ENCODE measurements at regions not wholly inside any gene's neighbourhood (a gene's known extent, or its start where the extent isn't known, plus 50 kb on each side); places are given as distances from the start of the nearest gene placed in this dataset.

DNA sequence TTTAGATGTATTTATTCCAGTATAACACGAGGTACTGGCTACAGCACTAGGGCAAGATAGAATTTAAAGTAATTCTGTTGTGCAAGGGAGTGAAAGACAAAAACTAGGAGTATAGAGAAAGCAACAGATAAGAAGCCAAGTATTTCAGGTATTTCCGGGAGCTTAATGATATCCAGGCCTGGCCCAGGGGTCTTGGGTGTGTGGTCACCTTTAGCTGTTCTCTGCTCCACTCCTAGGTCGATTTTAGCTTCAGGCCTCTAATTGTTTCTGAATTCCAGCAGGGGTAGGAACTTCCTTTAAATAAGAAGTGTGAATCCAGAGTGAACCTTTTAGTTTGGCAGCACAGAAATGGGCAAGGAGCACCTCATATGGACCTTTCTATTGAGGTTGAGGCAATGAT is 342.3 kb upstream of the MYT1L start:
- ChIA-PET POLR2A (interaction anchor here (0.9 kb wide), 1 partner anchor 17 kb away, joined by 3 read pairs; no protein-coding TSS in a partner anchor), CTCF (ENCODE audit: unreplicated experiment) (no interaction called here)
- intact Hi-C loops (cut with micrococcal nuclease; ENCODE audit: unreplicated experiment), result no loop called here
- no peak overlapping the region for H3K4me3 ChIP-seq (ENCODE audit: low read depth, low read length, poor library complexity, severe bottlenecking)
- no peak overlapping the region for H2AFZ ChIP-seq (ENCODE audit: low read length)
- DNase-seq (ENCODE audit: low spot score), result no peak
- no peak overlapping the region for H3K4me2 ChIP-seq (ENCODE audit: low read length)
- H3K79me2 ChIP-seq (ENCODE audit: insufficient read depth, low read depth, low read length), result no peaks in the 10 kb centered on the region
- H3K36me3 ChIP-seq (ENCODE audit: insufficient read depth, low read length), result no peaks in the 10 kb centered on the region
- no peaks in the 10 kb centered on the region for H4K20me1 ChIP-seq (ENCODE audit: insufficient read depth, low read length)
- TF ChIP-seq, protein P1, sequence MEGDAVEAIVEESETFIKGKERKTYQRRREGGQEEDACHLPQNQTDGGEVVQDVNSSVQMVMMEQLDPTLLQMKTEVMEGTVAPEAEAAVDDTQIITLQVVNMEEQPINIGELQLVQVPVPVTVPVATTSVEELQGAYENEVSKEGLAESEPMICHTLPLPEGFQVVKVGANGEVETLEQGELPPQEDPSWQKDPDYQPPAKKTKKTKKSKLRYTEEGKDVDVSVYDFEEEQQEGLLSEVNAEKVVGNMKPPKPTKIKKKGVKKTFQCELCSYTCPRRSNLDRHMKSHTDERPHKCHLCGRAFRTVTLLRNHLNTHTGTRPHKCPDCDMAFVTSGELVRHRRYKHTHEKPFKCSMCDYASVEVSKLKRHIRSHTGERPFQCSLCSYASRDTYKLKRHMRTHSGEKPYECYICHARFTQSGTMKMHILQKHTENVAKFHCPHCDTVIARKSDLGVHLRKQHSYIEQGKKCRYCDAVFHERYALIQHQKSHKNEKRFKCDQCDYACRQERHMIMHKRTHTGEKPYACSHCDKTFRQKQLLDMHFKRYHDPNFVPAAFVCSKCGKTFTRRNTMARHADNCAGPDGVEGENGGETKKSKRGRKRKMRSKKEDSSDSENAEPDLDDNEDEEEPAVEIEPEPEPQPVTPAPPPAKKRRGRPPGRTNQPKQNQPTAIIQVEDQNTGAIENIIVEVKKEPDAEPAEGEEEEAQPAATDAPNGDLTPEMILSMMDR (conservative IDR thresholded peaks at IDR 0.05; ENCODE audit: low read length), result no peak
- TF ChIP-seq EZH2phosphoT487 (IDR thresholded peaks at IDR 0.05; ENCODE audit: borderline replicate concordance, low read depth, low read length), result no peak
- BruUV-seq (replicated peaks), result no TSS peak
- H3K27ac ChIP-seq (ENCODE audit: low read depth, low read length, poor library complexity, severe bottlenecking), result no peak overlapping the region
- no peaks in the 10 kb centered on the region for H3K4me1 ChIP-seq (ENCODE audit: insufficient read depth, low read length, poor library complexity, severe bottlenecking)
- no peaks in the 10 kb centered on the region for H3K9me2 ChIP-seq (ENCODE audit: insufficient read depth, low read length)
- H3K9me3 ChIP-seq (ENCODE audit: low read length), result no peaks in the 10 kb centered on the region

DNA sequence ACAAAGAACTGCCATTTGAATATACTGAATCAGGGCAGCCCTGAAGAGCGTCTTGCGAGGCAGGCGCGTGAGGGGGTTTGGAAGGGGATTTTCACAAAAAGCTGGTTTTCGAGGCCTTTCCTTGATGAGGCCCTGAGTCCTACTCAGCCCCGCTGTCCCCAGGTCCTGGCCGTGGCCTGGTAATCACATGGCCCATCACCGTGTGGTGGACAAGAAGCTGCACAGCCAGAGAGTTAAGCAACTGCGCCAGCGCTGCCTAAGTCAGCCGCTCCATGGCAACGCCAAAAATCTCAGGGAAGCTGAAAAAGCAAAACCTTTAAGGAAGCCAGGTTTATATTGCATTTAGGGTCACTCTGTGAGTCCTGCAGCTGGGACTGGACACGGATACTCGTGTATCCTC is 341.2 kb upstream of the MYT1L start:
- TF ChIP-seq EZH2phosphoT487 (IDR thresholded peaks at IDR 0.05; ENCODE audit: borderline replicate concordance, low read depth, low read length), result no peak
- TF ChIP-seq, protein P1 (conservative IDR thresholded peaks at IDR 0.05; ENCODE audit: low read length), result no peak
- Histone ChIP-seq H3K36me3 (ENCODE audit: insufficient read depth, low read length) (no peaks in the 10 kb centered on the region), H3K27ac (ENCODE audit: low read depth, low read length, poor library complexity, severe bottlenecking) (no peak overlapping the region), H3K4me2 (ENCODE audit: low read length) (no peak overlapping the region), H3K4me1 (ENCODE audit: insufficient read depth, low read length, poor library complexity, severe bottlenecking) (no peaks in the 10 kb centered on the region), H3K9me3 (ENCODE audit: low read length) (no peaks in the 10 kb centered on the region), H2AFZ (ENCODE audit: low read length) (no peak overlapping the region), H4K20me1 (ENCODE audit: insufficient read depth, low read length) (no peaks in the 10 kb centered on the region), H3K9me2 (ENCODE audit: insufficient read depth, low read length) (no peaks in the 10 kb centered on the region), H3K79me2 (ENCODE audit: insufficient read depth, low read depth, low read length) (no peaks in the 10 kb centered on the region), H3K4me3 (ENCODE audit: low read depth, low read length, poor library complexity, severe bottlenecking) (no peak overlapping the region)
- POLR2A ChIA-PET, result interaction anchor here (0.6 kb wide), 1 partner anchor 40 kb away, joined by 3 read pairs; no protein-coding TSS in a partner anchor
- CTCF ChIA-PET (ENCODE audit: unreplicated experiment), result interaction anchor here (0.6 kb wide), 1 partner anchor 903 kb away, joined by 4 read pairs; the partner anchor contains the start of gene RPS7
- BruUV-seq (replicated peaks), result no TSS peak
- intact Hi-C loops (cut with micrococcal nuclease; ENCODE audit: unreplicated experiment), result no loop called here
- DNase-seq (ENCODE audit: low spot score), result no peak

DNA sequence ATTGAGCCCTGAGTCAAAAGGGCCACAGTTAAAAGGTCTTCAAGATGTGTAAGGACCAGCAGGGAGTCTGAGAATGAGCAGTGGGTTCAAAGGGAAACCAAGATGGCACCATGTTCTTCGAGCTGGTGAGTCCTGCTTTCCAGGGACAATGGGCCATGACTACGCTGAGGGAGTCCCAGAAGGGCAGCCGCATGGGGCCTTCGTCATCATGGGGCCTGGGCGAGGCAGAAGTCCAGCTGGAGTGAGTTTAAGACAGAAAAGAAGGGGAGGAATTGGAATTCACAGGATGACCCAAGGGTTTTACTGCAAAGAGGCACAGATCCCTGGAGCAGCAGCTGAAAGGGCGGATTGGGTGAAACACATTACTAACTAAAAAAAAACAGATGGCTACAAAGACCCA is 340.8 kb upstream of the MYT1L start:
- no peaks in the 10 kb centered on the region for H3K36me3 ChIP-seq (ENCODE audit: insufficient read depth, low read length)
- no peaks in the 10 kb centered on the region for H3K9me3 ChIP-seq (ENCODE audit: low read length)
- H3K4me3 ChIP-seq (ENCODE audit: low read depth, low read length, poor library complexity, severe bottlenecking), result no peak overlapping the region
- H3K4me2 ChIP-seq (ENCODE audit: low read length), result no peak overlapping the region
- H3K9me2 ChIP-seq (ENCODE audit: insufficient read depth, low read length), result no peaks in the 10 kb centered on the region
- no TSS peak for BruUV-seq (replicated peaks)
- TF ChIP-seq, protein P1 (conservative IDR thresholded peaks at IDR 0.05; ENCODE audit: low read length), result no peak
- no peak for TF ChIP-seq EZH2phosphoT487 (IDR thresholded peaks at IDR 0.05; ENCODE audit: borderline replicate concordance, low read depth, low read length)
- H4K20me1 ChIP-seq (ENCODE audit: insufficient read depth, low read length), result no peaks in the 10 kb centered on the region
- ChIA-PET POLR2A (interaction anchor here (0.6 kb wide), 1 partner anchor 40 kb away, joined by 3 read pairs; no protein-coding TSS in a partner anchor), CTCF (ENCODE audit: unreplicated experiment) (interaction anchor here (0.6 kb wide), 1 partner anchor 903 kb away, joined by 4 read pairs; the partner anchor contains the start of gene RPS7)
- no peaks in the 10 kb centered on the region for H3K79me2 ChIP-seq (ENCODE audit: insufficient read depth, low read depth, low read length)
- no peak overlapping the region for H3K27ac ChIP-seq (ENCODE audit: low read depth, low read length, poor library complexity, severe bottlenecking)
- intact Hi-C loops (cut with micrococcal nuclease; ENCODE audit: unreplicated experiment), result no loop called here
- no peaks in the 10 kb centered on the region for H3K4me1 ChIP-seq (ENCODE audit: insufficient read depth, low read length, poor library complexity, severe bottlenecking)
- DNase-seq (ENCODE audit: low spot score), result no peak
- H2AFZ ChIP-seq (ENCODE audit: low read length), result no peak overlapping the region
